NCI-H2081 (cell line): ENCODE measurements at regions not wholly inside any gene's neighbourhood (a gene's known extent, or its start where the extent isn't known, plus 50 kb on each side); places are given as distances from the start of the nearest gene placed in this dataset.
"Not testable (repeated sequence)": the region's sequence is repeated elsewhere in the genome, so short reads cannot be mapped to it uniquely, and the experiment has no call there.

ENCODE experiments used
- DNase-seq, 2 experiments: peaks; one replicate each; lab custom pipeline; 2025; lab: John Stamatoyannopoulos, UW

- DNase-seq = no peak
These were observed 919.2 kb upstream of the SOX9 start for GRCh38 chr17:71201639-71202038.

DNA sequence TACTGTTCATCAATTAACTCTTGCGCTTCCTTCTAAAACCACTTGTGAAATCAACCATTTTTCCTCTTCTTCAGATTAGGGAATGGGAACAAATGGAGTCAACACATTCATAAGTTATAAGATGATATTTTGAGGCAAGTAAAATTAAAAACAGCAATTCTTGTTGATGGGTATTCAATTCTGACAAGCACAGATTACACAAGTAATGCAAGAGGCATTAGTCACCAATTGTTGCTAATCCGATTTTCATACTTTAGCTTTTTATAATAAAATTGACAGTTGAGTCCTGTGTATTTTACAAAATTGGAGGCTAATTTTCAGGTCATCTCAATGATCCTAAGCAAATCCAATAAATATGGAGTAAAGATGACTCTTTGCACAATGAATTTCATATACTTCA lies 918.4 kb upstream of the SOX9 start:
- no peak for DNase-seq

- DNase-seq = no peak
These were observed 916.9 kb upstream of the SOX9 start for GRCh38 chr17:71203953-71204352.

DNA sequence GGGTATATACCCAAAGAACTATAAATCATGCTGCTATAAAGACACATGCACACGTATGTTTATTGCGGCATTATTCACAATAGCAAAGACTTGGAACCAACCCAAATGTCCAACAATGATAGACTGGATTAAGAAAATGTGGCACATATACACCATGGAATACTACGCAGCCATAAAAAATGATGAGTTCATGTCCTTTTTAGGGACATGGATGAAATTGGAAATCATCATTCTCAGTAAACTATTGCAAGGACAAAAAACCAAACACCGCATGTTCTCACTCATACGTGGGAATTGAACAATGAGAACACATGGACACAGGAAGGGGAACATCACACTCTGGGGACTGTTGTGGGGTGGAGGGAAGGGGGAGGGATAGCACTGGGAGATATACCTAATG lies 914.9 kb upstream of the SOX9 start:
- not testable (repeated sequence) for DNase-seq

- DNase-seq = no peak
These were observed 912.6 kb upstream of the SOX9 start for GRCh38 chr17:71208111-71208704.

GRCh38 chr17:71213936-71214335 lies 906.9 kb upstream of the SOX9 start:
- DNase-seq = no peak

- no peak for DNase-seq
These were observed 903.1 kb upstream of the SOX9 start for GRCh38 chr17:71217769-71218168.

DNA sequence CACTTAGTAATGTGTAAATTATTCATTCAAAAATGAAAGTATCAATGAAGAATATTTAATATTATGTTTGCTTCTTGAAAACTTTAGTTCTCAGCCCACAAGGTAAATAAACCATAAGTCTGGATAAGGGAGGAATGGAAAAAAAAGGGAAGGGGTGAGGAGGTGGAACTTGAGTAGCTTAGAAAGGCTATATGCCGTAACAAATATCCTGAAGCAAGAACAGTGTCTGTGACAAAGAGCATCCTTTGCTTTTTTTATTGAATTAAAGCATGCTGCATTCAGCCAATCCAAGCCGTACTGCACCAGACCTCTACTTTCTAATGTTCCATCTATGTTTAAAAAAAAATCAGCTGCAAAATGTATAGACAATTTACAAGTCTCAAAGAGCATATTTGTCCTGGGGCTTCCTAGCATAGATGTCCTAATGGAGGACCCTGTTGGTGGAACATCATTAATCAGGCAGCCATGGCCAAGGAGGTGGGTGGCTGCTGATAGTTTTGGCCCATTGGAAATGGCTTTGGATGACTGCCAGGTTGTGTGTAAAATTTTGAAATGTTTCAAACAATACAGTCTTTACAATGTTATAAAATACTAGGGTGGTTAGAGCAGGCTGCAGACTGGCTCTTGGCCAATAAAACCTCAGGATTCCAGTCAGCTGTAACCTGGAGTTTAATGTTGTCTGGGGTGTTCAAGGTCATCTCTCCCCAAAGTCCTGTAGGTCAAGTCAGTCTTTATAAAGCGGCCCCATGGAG lies 895.8 kb upstream of the SOX9 start:
- peak; percentile 80 to 91 for DNase-seq

- no peak for DNase-seq
These were observed 893.0 kb upstream of the SOX9 start for GRCh38 chr17:71227841-71228240.

DNA sequence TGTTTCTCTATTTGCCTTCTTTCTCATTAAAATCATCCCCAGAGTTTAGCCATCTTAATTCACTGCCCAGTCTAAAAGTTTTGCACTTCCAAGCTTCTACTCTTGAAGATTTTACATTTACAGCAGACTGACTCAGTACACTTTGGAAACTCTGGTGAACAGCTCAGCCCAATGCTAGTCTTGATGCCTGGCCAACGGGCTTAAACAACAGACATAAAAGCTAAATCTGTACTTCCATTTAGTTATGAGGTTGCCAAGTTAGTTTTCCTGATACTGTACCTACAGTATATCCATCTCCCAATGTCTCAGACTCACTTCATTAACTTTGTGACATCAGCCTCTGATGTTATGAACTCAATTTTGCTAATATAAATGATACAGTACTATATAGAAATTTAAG lies 891.8 kb upstream of the SOX9 start:
- DNase-seq = no peak

GRCh38 chr17:71232801-71233559 lies 887.8 kb upstream of the SOX9 start:
- no peak for DNase-seq

DNA sequence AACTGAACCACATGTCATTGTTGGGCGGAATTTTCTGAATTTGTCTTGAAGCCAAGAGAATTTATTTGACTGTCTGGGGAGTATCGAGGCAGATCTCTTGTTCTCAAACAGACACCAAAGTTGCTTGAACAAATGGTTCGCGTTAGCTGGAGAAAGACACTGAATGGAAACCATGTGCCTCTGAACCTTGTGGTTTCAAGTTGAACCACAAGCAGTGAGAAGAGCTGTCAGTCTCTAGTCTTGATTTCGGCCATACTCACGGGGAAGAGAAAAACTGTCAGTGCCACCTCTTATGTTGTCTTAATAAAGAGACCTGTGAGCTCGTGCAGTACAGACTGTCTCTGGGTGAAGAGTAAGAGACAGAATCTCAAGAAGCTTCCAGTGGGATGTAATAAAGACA lies 886.5 kb upstream of the SOX9 start:
- no peak for DNase-seq

DNA sequence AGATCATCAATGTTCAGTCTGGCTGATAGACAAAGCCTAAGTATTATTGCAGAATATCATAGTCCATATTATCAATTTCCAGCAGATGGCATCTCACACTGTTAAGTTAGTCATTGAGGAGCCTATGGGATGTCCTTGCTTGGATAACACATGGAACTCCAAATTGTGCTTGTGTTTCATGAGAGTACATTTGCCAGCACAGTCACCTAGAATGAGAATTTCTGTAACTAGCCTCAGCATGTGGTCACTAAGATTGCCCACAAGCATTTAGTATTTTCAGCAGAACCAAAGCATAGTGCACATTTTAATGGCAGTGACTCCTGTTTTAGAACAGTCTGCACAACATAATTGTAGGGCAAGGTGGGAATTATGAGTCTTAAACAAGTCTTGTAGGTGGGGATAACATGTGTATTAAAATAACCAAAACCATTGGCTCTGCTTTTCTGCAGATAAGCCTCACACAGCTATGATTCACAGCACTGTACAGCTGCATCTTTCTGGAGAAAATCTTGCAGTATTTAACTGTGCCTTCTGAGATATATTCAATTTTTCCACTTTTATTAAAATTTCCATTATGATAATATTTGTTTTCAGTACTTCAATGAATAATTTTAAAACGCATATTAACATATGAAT lies 882.8 kb upstream of the SOX9 start:
- peak; percentile 18 to 66 for DNase-seq

DNA sequence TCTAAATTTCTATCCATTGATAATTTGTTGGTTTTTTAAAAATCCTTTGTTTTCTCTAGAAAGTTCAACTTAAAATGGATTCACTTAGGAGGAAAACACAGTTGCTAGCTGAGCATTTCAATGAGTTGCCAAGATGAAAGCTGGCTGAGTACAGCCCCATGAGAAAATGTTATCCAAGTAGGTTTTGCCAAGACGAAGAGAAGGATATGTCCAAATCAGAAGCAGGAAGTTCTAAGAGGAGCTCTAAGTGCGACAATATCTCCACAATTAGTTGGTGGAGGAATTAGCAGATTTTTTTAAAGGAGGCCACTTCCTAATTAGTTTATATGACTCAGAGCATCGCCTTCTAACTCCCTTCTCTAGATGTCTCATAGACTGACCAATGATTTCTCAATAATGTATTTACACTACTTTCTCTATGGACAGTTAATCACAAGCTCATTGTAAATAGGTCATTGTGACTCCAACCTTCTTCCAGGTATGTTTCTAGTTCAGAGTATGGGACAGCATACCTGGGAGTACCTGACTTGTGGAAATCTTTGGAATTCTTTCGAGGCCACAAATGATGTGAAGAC lies 873.3 kb upstream of the SOX9 start:
- no peak for DNase-seq

DNA sequence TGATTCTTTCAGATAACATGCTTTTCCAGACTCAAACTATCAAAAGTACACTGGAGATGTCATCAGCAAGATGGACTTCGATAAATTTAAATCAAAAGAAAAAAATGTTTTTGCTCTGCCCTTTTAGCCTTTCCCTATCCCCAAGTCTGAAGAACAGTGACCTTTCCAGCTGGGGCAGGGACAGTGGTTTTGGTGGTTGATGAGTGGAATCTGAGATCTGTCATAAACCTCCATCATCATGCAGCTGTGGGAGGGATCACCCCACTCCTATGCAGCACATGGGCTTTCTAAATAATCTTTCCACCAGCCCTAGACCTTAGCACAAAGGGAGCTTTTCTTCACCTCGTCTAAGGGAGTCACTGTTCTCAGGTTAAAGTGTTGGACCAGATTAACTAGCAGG lies 869.5 kb upstream of the SOX9 start:
- DNase-seq = no peak

- no peak for DNase-seq
These were observed 868.9 kb upstream of the SOX9 start for GRCh38 chr17:71251951-71252350.

DNA sequence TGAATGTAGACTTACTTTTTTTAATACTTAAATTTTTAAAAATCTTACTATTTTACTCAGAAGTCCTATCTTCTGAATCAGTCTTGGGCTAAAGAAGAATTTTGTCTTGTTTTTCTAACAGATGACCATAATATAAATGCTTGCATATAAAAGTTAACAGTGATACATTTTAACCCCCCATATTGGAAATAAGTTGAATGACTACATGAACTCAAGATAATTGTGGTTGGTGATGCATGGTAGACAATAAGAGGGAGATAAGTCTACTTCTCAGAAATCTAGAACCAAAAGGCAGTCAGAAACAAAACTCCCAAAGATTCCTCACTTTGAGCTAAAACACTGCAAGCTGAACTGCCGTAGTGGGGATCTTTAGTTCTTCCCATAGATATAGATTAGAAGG lies 868.4 kb upstream of the SOX9 start:
- no peak for DNase-seq

DNA sequence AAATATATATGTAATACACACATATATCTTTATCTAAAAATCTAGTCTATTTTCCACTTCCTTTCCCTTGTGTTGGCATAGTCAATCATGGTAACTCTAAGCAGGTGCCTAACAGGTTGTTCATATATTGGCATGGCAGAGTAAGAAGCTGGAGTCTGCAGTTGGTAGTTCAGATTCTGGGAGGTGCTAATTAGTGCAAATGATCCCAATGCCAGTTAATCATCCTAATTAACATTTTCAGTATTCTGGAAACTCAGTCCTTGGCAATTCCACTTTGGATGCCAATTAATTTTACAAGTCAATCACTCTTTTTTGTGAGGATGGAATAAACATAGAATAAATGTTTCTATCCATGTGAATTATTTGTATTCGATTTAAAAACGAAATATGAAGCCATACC lies 863.7 kb upstream of the SOX9 start:
- DNase-seq = no peak

GRCh38 chr17:71260366-71260940 lies 860.4 kb upstream of the SOX9 start:
- DNase-seq = no peak

DNA sequence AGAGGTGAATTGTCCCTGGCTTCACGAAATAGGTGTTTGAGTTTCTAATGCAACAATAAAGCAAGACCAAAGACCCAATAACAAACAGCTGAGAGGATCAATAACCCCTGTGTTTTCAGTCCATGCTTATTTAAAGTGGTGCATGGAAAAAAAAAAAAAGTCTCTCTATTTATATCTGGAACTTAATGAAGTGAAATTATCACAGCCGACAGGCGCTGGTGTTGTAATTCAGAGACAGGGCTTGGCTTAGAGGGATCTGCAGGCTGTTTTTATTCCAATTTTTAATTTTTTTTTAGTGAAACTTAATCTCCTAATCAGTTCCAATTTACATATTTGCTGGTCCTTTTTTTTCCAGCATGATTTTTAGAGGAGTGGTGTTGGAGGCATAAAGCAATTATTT lies 858.2 kb upstream of the SOX9 start:
- no peak for DNase-seq

GRCh38 chr17:71267668-71268067 lies 853.2 kb upstream of the SOX9 start:
- no peak for DNase-seq

DNA sequence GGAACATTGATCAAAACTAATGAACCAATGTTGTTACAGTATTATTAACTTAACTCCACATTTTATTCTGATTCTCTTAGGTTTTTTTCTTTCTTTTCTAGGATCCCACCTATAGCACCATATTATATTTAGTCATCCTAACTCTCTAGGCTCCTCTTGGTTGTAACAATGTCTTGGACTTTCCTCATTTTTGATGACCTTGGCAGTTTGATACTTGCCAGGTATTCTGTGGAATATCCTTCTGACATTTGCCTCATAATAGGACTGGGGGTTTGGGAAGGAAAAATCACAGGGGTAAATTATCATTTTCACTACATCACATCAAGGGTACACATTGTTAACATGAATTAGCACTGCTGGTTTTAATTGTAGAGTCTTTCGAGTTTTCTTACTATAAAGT lies 851.6 kb upstream of the SOX9 start:
- no peak for DNase-seq
